ENCODE measurements at regions not wholly inside any gene's neighbourhood (a gene's known extent, or its start where the extent isn't known, plus 50 kb on each side); places are given as distances from the start of the nearest gene placed in this dataset.

GRCh38 chr9:90538566-90538965 is 104.1 kb downstream of the DIRAS2 start:
- DNase-seq (ENCODE audit: low read depth in 2 of 3, low spot score in 2 of 3), result no peak

- DNase-seq (ENCODE audit: low read depth in 2 of 3, low spot score in 2 of 3), result no peak
These were observed 103.3 kb downstream of the DIRAS2 start for GRCh38 chr9:90539286-90539685.

- DNase-seq (ENCODE audit: low read depth in 2 of 3, low spot score in 2 of 3), result no peak
These were observed 101.9 kb downstream of the DIRAS2 start for GRCh38 chr9:90540734-90541133.

- no peak for DNase-seq (ENCODE audit: low read depth in 2 of 3, low spot score in 2 of 3)
These were observed 98.1 kb downstream of the DIRAS2 start for GRCh38 chr9:90544488-90544887.

GRCh38 chr9:90546200-90546599 is 96.4 kb downstream of the DIRAS2 start:
- no peak for DNase-seq (ENCODE audit: low read depth in 2 of 3, low spot score in 2 of 3)

GRCh38 chr9:90547896-90548295 is 94.7 kb downstream of the DIRAS2 start:
- DNase-seq (ENCODE audit: low read depth in 2 of 3, low spot score in 2 of 3), result no peak

- DNase-seq (ENCODE audit: low read depth in 2 of 3, low spot score in 2 of 3), result no peak
These were observed 90.3 kb downstream of the DIRAS2 start for GRCh38 chr9:90552317-90552716.

- DNase-seq (ENCODE audit: low read depth in 2 of 3, low spot score in 2 of 3), result no peak
These were observed 87.1 kb downstream of the DIRAS2 start for GRCh38 chr9:90555351-90556057.

- DNase-seq (ENCODE audit: low read depth in 2 of 3, low spot score in 2 of 3), result no peak
These were observed 85.5 kb downstream of the DIRAS2 start for GRCh38 chr9:90556897-90557675.

GRCh38 chr9:90559075-90560073 is 83.2 kb downstream of the DIRAS2 start:
- DNase-seq (ENCODE audit: low read depth in 2 of 3, low spot score in 2 of 3), result no peak

All from activated CD8-positive, alpha-beta memory T cell treated with anti-CD3 and anti-CD28 coated beads for 48 hours (primary cell).